ENCODE measurements at regions not wholly inside any gene's neighbourhood (a gene's known extent, or its start where the extent isn't known, plus 50 kb on each side); places are given as distances from the start of the nearest gene placed in this dataset.

GRCh38 chr12:34384693-34385092 lies 362.4 kb downstream of the ALG10 start:
- H3K4me3 ChIP-seq = no peak overlapping the region
- DNase-seq = no peak

DNA sequence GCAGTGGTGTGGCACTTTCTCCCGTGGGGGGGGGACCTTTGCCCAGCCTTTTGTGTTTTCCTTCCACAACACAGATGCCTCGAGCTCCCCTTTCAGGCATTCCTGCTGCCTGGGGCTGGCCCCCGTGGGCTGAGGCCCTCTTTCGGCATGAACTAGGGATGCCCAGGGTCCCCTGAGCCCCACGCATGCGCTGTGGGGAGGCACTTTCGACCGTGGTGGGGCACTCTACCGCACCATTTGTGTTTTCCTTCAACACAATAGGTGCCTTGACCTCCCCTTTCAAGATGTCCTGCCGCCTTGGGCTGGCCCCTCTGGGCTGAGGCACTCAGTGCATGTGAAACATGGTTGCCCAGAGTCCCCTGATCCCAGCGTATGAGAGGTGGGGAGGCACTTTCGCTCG lies 363.7 kb downstream of the ALG10 start:
- intact Hi-C loops (cut with DNase I) = no loop called here
- Histone ChIP-seq H3K4me3 (no peak overlapping the region), H3K9me3 (no peaks in the 10 kb centered on the region), H3K27me3 (ENCODE audit: insufficient read depth in 3 of 3, low read length in 2 of 3) (no peaks in the 10 kb centered on the region), H3K36me3 (ENCODE audit: insufficient read depth in 1 of 2, low read depth in 1 of 2) (no peaks in the 10 kb centered on the region), H3K4me1 (no peaks in the 10 kb centered on the region), H3K27ac (no peak overlapping the region)
- DNase-seq (no peak), ATAC-seq (no peak)
- TF ChIP-seq, protein P1, sequence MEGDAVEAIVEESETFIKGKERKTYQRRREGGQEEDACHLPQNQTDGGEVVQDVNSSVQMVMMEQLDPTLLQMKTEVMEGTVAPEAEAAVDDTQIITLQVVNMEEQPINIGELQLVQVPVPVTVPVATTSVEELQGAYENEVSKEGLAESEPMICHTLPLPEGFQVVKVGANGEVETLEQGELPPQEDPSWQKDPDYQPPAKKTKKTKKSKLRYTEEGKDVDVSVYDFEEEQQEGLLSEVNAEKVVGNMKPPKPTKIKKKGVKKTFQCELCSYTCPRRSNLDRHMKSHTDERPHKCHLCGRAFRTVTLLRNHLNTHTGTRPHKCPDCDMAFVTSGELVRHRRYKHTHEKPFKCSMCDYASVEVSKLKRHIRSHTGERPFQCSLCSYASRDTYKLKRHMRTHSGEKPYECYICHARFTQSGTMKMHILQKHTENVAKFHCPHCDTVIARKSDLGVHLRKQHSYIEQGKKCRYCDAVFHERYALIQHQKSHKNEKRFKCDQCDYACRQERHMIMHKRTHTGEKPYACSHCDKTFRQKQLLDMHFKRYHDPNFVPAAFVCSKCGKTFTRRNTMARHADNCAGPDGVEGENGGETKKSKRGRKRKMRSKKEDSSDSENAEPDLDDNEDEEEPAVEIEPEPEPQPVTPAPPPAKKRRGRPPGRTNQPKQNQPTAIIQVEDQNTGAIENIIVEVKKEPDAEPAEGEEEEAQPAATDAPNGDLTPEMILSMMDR (IDR thresholded peaks at IDR 0.05) = no peak
- WGBS, 3 donors = 57 to 59% (median 58%) methylated on average over 13 of the region's 13 CpGs

More at GRCh38 chr12:34384693-34385092, 362.4 kb downstream of the ALG10 start:
- TF ChIP-seq, protein P1 (IDR thresholded peaks at IDR 0.05) = no peak
- intact Hi-C loops (cut with DNase I) = no loop called here
- H3K4me1 ChIP-seq = no peaks in the 10 kb centered on the region
- no peaks in the 10 kb centered on the region for H3K27me3 ChIP-seq (ENCODE audit: insufficient read depth in 3 of 3, low read length in 2 of 3)
- no peak for ATAC-seq
- H3K27ac ChIP-seq = no peak overlapping the region
- WGBS, 3 donors = 76% methylated on average over 13 of the region's 13 CpGs
- no peaks in the 10 kb centered on the region for H3K9me3 ChIP-seq
- no peaks in the 10 kb centered on the region for H3K36me3 ChIP-seq (ENCODE audit: insufficient read depth in 1 of 2, low read depth in 1 of 2)

- DNase-seq (no peak), ATAC-seq (no peak)
- Histone ChIP-seq H3K4me1 (no peaks in the 10 kb centered on the region), H3K4me3 (no peak overlapping the region), H3K9me3 (no peaks in the 10 kb centered on the region), H3K36me3 (ENCODE audit: insufficient read depth in 1 of 2, low read depth in 1 of 2) (no peaks in the 10 kb centered on the region), H3K27me3 (ENCODE audit: insufficient read depth in 3 of 3, low read length in 2 of 3) (no peaks in the 10 kb centered on the region), H3K27ac (no peak overlapping the region)
- intact Hi-C loops (cut with DNase I) = no loop called here
- WGBS, 3 donors = 67 to 72% (median 72%) methylated on average over 21 to 24 of the region's 24 CpGs
- TF ChIP-seq, protein P1 (IDR thresholded peaks at IDR 0.05) = no peak
Observed at GRCh38 chr12:34386621-34387255, 364.4 kb downstream of the ALG10 start.

GRCh38 chr12:34387711-34388635 lies 365.7 kb downstream of the ALG10 start:
- ATAC-seq (no peak), DNase-seq (peak in 1 of 2 donors; percentile 30)
- H3K27me3 ChIP-seq (ENCODE audit: insufficient read depth in 3 of 3, low read length in 2 of 3) = no peaks in the 10 kb centered on the region
- 74 to 82% (median 75%) methylated on average over 25 of the region's 25 CpGs for WGBS, 3 donors
- TF ChIP-seq, protein P1 (IDR thresholded peaks at IDR 0.05) = no peak
- no peaks in the 10 kb centered on the region for H3K9me3 ChIP-seq
- intact Hi-C loops (cut with DNase I) = loop anchor here in 1 of 2 donors (2.0 kb wide), 1 partner anchor 41 kb away; no protein-coding TSS in a partner anchor
- no peaks in the 10 kb centered on the region for H3K4me1 ChIP-seq
- no peak overlapping the region for H3K4me3 ChIP-seq
- H3K36me3 ChIP-seq (ENCODE audit: insufficient read depth in 1 of 2, low read depth in 1 of 2) = no peaks in the 10 kb centered on the region
- no peak overlapping the region for H3K27ac ChIP-seq

Data from psoas muscle (tissue), 7 donors.